Panc1 (cell line): ENCODE measurements at regions not wholly inside any gene's neighbourhood (a gene's known extent, or its start where the extent isn't known, plus 50 kb on each side); places are given as distances from the start of the nearest gene placed in this dataset.

Experiments used
- SIN3A ChIP-seq: IDR thresholded peaks from 2 replicates; pipeline ENCODE4 v1.6.1; 2012; ENCODE audit warnings: low read depth, mild to moderate bottlenecking, low read length, moderate library complexity, borderline replicate concordance; ENCODE audit not compliant: insufficient read depth
- TF ChIP-seq, protein P1 (sequence below): fragments of 450-650 bp; IDR thresholded peaks from 2 replicates; pipeline ENCODE4 v1.5.1; 2017; ENCODE audit warnings: mild to moderate bottlenecking

- TF ChIP-seq, protein P1, sequence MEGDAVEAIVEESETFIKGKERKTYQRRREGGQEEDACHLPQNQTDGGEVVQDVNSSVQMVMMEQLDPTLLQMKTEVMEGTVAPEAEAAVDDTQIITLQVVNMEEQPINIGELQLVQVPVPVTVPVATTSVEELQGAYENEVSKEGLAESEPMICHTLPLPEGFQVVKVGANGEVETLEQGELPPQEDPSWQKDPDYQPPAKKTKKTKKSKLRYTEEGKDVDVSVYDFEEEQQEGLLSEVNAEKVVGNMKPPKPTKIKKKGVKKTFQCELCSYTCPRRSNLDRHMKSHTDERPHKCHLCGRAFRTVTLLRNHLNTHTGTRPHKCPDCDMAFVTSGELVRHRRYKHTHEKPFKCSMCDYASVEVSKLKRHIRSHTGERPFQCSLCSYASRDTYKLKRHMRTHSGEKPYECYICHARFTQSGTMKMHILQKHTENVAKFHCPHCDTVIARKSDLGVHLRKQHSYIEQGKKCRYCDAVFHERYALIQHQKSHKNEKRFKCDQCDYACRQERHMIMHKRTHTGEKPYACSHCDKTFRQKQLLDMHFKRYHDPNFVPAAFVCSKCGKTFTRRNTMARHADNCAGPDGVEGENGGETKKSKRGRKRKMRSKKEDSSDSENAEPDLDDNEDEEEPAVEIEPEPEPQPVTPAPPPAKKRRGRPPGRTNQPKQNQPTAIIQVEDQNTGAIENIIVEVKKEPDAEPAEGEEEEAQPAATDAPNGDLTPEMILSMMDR = no peak
- TF ChIP-seq SIN3A = no peak
Observed at GRCh38 chr7:12942609-12943008, 255.2 kb downstream of the ARL4A start.
